ENCODE measurements at regions not wholly inside any gene's neighbourhood (a gene's known extent, or its start where the extent isn't known, plus 50 kb on each side); places are given as distances from the start of the nearest gene placed in this dataset.

GRCh38 chr6:133631421-133631820 lies 257.5 kb upstream of the TCF21 start:
- peak; percentile 88 for DNase-seq (ENCODE audit: low read depth)

GRCh38 chr6:133632206-133632605 lies 256.7 kb upstream of the TCF21 start:
- DNase-seq (ENCODE audit: low read depth), result peak; percentile 78

- DNase-seq (ENCODE audit: low read depth), result no peak
Observed at GRCh38 chr6:133632906-133633305, 256.0 kb upstream of the TCF21 start.

GRCh38 chr6:133634474-133634873 lies 254.4 kb upstream of the TCF21 start:
- no peak for DNase-seq (ENCODE audit: low read depth)

GRCh38 chr6:133635447-133635846 lies 253.5 kb upstream of the TCF21 start:
- no peak for DNase-seq (ENCODE audit: low read depth)

GRCh38 chr6:133637436-133637835 lies 251.5 kb upstream of the TCF21 start:
- DNase-seq (ENCODE audit: low read depth), result no peak

GRCh38 chr6:133637874-133638273 lies 251.0 kb upstream of the TCF21 start:
- peak; percentile 43 for DNase-seq (ENCODE audit: low read depth)

GRCh38 chr6:133641104-133641503 lies 247.8 kb upstream of the TCF21 start:
- no peak for DNase-seq (ENCODE audit: low read depth)

- DNase-seq (ENCODE audit: low read depth), result no peak
Observed at GRCh38 chr6:133644548-133644891, 244.4 kb upstream of the TCF21 start.

- DNase-seq (ENCODE audit: low read depth), result peak; percentile 80
Observed at GRCh38 chr6:133644892-133645619, 243.9 kb upstream of the TCF21 start.

GRCh38 chr6:133645966-133646740 lies 242.8 kb upstream of the TCF21 start:
- peak; percentile 91 for DNase-seq (ENCODE audit: low read depth)

- no peak for DNase-seq (ENCODE audit: low read depth)
Observed at GRCh38 chr6:133648581-133648980, 240.3 kb upstream of the TCF21 start.

GRCh38 chr6:133671376-133671775 lies 217.5 kb upstream of the TCF21 start:
- peak; percentile 43 for DNase-seq (ENCODE audit: low read depth)

GRCh38 chr6:133673056-133673455 lies 215.9 kb upstream of the TCF21 start:
- no peak for DNase-seq (ENCODE audit: low read depth)

- DNase-seq (ENCODE audit: low read depth), result no peak
Observed at GRCh38 chr6:133674661-133675060, 214.3 kb upstream of the TCF21 start.

GRCh38 chr6:133680994-133681393 lies 207.9 kb upstream of the TCF21 start:
- DNase-seq (ENCODE audit: low read depth), result no peak

GRCh38 chr6:133681891-133682290 lies 207.0 kb upstream of the TCF21 start:
- DNase-seq (ENCODE audit: low read depth), result no peak

GRCh38 chr6:133682506-133683307 lies 206.2 kb upstream of the TCF21 start:
- DNase-seq (ENCODE audit: low read depth), result no peak

GRCh38 chr6:133683308-133683580 lies 205.7 kb upstream of the TCF21 start:
- no peak for DNase-seq (ENCODE audit: low read depth)

- no peak for DNase-seq (ENCODE audit: low read depth)
Observed at GRCh38 chr6:133683606-133684005, 205.3 kb upstream of the TCF21 start.

- no peak for DNase-seq (ENCODE audit: low read depth)
Observed at GRCh38 chr6:133688705-133689492, 200.0 kb upstream of the TCF21 start.

GRCh38 chr6:133689863-133690262 lies 199.1 kb upstream of the TCF21 start:
- DNase-seq (ENCODE audit: low read depth), result no peak

Measured in LHCN-M2 (cell line).